ENCODE measurements at regions not wholly inside any gene's neighbourhood (a gene's known extent, or its start where the extent isn't known, plus 50 kb on each side); places are given as distances from the start of the nearest gene placed in this dataset.

DNA sequence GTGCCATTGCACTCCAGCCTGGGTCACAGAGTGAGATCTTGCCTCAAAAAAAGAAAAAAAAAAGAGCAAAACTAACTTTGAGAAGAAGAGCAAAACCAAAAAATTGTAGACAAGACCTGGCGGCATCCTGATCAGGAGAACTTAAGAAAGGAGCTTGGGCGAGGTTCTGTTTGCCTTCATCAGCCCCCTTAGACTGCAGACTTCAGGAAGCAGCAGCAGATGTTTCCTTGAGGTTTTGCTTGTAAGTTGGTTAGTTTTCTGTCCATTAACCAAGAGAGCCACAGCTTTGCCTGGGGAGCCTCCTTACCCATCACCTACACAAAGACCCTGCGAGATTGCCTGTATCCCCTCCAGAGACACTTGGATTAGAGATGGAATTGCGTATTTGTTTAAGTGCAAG is 189.0 kb downstream of the AACS start:
- TF ChIP-seq, protein P1, sequence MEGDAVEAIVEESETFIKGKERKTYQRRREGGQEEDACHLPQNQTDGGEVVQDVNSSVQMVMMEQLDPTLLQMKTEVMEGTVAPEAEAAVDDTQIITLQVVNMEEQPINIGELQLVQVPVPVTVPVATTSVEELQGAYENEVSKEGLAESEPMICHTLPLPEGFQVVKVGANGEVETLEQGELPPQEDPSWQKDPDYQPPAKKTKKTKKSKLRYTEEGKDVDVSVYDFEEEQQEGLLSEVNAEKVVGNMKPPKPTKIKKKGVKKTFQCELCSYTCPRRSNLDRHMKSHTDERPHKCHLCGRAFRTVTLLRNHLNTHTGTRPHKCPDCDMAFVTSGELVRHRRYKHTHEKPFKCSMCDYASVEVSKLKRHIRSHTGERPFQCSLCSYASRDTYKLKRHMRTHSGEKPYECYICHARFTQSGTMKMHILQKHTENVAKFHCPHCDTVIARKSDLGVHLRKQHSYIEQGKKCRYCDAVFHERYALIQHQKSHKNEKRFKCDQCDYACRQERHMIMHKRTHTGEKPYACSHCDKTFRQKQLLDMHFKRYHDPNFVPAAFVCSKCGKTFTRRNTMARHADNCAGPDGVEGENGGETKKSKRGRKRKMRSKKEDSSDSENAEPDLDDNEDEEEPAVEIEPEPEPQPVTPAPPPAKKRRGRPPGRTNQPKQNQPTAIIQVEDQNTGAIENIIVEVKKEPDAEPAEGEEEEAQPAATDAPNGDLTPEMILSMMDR (IDR thresholded peaks at IDR 0.05) = no peak
- no peak overlapping the region for H3K27ac ChIP-seq
- no peak overlapping the region for H3K4me3 ChIP-seq
- no peak for DNase-seq (ENCODE audit: low spot score)

GRCh38 chr12:125254856-125255255 is 189.6 kb downstream of the AACS start:
- TF ChIP-seq, protein P1 (IDR thresholded peaks at IDR 0.05) = no peak
- DNase-seq (ENCODE audit: low spot score) = no peak
- H3K27ac ChIP-seq = no peak overlapping the region
- H3K4me3 ChIP-seq = no peak overlapping the region

DNA sequence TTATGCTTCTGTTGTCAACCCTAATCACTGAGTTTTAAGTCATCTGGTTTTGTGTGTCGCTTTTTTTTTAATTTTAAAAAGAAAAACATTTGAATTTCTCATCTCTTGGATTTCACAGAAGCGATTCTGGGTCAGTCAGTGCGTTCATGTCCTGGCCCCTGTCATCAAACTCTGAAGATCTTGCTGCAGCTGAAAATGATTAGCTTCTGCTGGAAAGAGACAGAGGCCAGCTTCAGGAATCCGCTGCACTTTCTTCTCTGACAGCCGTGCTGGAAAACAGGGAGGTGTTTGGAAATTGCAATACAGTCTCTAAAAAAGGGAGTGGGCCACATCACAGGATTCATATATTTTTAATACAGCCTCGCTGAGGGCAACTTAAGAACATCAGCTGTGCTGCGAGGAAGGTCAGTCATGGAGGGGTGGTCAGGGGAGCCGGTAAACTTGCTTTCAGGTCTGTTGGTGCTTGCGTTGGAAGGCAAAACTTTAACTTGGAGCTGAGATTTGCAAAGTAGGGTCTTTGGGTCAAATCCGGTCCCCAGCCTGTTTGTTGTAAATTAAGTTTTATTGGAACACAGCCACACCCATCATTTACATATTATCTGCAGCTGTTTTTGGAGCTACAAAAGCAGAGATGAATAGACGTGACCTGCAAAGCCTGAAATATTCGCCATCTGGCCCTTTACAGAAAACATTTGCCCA is 190.8 kb downstream of the AACS start:
- no peak for DNase-seq (ENCODE audit: low spot score)
- TF ChIP-seq, protein P1 (IDR thresholded peaks at IDR 0.05) = no peak
- H3K4me3 ChIP-seq = no peak overlapping the region
- H3K27ac ChIP-seq = no peak overlapping the region

DNA sequence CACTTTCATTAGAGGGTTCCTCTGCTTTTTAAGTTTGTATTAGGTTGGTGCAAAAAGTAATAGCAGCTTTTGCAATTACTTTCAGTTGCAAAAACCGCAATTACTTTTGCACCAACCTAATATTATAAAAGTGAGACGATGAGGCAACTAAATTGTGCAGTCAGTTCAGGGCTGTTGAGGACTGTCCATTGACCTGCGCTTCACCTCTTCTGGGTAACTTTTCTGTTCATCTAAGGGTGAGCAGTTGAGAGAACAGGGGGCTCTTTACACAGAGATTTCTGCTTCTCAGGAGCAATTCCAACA is 191.3 kb downstream of the AACS start:
- no peak for DNase-seq (ENCODE audit: low spot score)
- Histone ChIP-seq H3K4me3 (no peak overlapping the region), H3K27ac (no peak overlapping the region)
- TF ChIP-seq, protein P1 (IDR thresholded peaks at IDR 0.05) = no peak

DNA sequence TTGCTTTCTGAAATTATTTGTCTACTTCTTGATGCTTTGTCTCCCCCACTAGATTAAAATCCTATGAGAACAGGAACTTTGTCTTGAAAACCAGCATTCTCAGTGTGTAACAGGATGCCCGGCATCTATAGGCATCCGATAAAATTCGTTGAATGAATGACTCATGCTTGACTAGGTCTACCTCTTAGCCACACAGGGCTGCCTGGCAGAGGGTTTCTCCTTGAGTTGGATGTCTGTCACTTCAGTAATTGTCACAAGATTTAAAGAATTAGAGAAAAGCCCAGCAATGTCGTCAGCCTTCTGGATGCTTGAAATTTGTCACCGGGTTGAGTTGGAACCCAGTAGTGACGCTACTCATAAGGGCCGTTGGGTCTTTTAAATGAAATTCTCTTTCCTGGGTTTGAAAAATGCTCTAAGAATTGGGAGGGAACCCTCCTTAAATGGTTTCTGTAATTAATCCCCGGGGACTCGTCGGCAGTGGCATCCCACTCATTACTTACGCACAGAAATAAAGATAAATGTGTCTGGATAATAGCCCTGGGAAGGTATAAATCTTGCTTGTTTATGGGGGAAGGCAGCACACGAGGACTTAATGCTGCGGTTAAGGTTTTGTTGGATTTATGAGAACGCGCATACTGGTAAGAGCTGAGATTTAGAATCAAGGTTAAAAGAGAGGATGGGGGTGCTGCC is 194.1 kb downstream of the AACS start:
- no peak for DNase-seq (ENCODE audit: low spot score)
- TF ChIP-seq, protein P1 (IDR thresholded peaks at IDR 0.05) = no peak

DNA sequence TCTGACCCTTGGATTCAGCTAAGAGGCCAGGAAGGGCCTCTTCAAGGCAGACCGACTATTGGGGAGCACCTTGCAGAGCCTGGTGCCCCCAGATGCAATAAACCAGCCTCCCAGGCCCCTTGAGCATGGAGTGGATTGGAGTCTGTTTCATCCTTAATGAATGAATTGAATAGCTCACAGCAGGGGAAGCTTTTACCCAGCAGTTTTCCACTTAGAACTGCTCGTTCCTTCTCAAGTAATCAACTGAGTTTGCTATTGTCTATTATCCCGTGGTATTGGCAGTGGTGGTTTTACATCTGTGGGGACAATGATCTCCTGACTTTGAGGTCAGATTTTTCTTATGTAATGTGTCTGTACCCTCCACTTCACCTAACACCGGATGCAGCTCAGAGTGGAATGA is 197.6 kb downstream of the AACS start:
- H3K27ac ChIP-seq = no peak overlapping the region
- TF ChIP-seq, protein P1 (IDR thresholded peaks at IDR 0.05) = no peak
- no peak for DNase-seq (ENCODE audit: low spot score)
- H3K4me3 ChIP-seq = no peak overlapping the region

More for the DNA sequence above, 194.1 kb downstream of the AACS start:
- H3K27ac ChIP-seq = no peak overlapping the region
- no peak overlapping the region for H3K4me3 ChIP-seq

GRCh38 chr12:125263385-125263784 is 198.2 kb downstream of the AACS start:
- TF ChIP-seq, protein P1 (IDR thresholded peaks at IDR 0.05) = no peak
- no peak overlapping the region for H3K27ac ChIP-seq
- no peak overlapping the region for H3K4me3 ChIP-seq
- DNase-seq (ENCODE audit: low spot score) = no peak

All from coronary artery (tissue), 2 donors.